ENCODE measurements at regions not wholly inside any gene's neighbourhood (a gene's known extent, or its start where the extent isn't known, plus 50 kb on each side); places are given as distances from the start of the nearest gene placed in this dataset.

DNA sequence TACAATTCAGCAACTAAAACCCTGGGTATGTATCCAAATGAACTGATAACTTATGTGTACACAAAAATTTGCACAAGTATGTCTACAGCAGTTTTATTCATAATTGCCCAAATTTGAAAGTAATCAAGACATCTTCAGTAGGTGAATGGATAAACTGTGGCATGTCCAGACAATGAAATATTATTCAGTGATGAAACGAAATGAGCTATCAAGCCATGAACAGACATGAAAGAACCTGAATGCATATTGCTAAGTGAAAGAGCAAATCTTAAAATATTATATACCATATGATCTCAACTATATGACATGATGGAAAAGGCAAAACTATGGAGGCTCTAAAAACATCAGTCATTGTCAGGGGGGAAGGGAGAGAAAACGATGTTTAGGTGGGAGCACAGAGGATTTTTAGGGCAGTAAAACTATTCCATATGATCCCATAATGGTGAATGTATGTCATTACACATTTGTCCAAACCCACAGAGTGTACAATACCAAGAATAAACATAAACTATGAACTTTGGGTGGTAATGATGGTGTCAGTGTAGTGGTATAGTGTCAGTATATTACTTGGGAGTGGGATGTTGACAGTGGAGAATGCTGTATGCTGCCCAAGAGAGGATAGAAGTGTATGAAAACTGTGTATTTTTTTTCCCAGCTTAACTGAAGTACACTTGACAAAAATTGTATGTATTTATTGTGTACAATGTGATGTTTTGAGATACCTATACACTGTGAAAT is 92.8 kb upstream of the PPP2R5A start:
- no peak for DNase-seq

DNA sequence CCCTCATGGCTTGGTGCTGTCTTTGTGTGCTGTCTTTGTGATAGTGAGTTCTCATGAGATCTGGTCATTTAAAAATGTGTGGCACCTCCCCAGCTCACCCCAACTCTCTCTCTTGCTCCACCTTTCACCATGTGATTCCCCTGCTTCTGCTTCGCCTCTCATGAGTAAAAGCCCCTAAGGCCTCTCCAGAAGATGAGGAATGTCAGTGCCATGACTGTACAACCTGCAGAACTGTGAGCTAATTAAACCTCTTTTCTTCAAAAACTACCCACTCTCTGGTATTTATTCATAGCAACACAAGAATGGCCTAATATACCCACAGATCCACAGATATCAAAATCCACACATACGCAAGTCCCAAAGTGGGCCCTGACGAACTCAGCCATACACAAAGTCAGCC is 88.9 kb upstream of the PPP2R5A start:
- DNase-seq = no peak

DNA sequence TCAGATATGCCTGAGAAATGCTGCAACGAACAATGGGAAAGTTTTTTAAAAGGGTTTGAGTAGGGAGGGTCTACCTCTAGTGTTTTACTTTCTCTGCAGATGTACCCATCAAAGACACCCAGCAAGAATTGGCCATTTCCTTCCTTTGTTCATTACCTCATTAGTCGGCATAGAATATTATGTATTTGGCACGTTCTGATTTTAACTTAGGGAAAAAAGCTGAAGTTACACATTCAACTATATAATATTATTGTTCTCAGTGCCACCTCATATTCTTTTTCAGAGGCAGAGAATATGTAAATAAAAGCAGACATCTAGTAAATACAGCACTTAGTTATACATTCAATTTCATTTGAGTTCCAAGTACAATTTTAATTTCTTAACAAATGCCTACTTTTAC is 83.7 kb upstream of the PPP2R5A start:
- no peak for DNase-seq

DNA sequence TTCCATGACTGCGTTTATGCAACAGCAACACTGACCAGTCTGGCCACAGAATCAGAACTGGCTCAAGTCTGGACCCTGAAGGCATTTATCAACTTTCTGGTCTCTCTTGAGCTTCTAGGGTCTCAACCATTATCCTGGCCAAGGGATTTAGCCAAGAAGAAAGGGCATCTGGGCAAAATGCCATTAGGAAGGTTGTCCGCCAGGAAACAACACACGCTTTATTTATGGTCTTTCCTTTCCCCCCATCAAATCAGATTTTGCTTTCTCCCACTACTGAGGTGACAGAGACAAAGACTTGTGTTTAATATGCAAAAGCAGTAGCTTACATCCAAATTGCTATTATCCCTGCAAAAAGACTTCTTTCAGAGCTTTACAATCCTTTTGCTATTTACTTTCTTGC is 81.6 kb upstream of the PPP2R5A start:
- no peak for DNase-seq

DNA sequence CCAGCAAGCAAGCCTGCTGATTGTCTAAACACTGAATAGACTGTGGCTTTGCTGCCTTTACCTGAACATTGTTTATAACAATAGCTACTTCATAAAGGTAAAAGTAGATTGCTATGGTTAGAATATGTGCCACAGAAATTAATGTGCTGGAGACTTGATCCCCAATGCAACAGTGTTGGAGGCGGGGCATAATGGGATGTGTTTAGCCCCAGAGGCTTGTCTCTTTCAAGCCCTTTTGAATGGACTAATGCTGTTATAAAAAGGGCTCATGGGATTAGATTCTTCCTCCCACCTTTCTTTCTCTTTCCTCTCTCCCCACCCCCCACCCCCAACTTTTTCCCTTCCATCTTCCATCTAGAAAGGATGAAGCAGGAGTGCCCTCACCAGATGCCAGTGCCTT is 80.2 kb upstream of the PPP2R5A start:
- DNase-seq = no peak

DNA sequence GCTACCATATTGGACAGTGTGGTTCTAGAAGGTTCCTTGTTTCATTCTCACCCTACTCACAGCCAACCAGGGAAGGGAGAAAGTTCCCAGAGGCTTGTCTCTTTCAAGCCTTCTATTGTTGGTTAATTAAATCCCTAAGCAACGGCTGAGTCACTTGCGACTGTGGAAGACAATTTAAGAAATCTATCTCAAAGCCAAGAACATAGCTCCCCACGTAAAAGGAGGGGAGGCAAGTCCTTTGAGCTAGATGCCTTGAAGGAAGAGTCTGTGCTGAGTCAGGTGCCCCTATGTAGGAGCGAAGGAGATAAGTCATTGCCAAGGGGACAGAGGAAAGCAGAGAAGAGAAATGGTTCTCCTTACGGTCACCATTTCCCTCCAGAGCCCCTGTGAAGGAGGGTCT is 79.4 kb upstream of the PPP2R5A start:
- DNase-seq = no peak

DNA sequence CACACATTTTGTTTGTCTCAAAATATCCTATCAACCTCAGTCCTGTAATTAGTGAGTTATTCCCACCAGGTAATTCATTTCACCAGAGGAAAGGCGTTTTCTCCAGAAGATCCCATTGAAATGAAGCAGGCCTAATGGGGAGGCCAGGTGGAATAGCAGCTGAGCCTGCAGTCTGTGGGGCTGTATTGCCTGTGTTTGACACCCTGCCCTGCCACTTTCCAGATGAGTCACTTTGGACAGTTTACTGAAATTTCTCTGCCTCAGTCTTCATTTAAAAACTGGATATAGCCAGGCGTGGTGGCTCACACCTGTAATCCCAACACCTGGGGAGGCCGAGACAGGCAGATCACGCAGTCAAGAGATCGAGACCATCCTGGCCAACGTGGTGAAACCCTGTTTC is 78.1 kb upstream of the PPP2R5A start:
- DNase-seq = no peak

DNA sequence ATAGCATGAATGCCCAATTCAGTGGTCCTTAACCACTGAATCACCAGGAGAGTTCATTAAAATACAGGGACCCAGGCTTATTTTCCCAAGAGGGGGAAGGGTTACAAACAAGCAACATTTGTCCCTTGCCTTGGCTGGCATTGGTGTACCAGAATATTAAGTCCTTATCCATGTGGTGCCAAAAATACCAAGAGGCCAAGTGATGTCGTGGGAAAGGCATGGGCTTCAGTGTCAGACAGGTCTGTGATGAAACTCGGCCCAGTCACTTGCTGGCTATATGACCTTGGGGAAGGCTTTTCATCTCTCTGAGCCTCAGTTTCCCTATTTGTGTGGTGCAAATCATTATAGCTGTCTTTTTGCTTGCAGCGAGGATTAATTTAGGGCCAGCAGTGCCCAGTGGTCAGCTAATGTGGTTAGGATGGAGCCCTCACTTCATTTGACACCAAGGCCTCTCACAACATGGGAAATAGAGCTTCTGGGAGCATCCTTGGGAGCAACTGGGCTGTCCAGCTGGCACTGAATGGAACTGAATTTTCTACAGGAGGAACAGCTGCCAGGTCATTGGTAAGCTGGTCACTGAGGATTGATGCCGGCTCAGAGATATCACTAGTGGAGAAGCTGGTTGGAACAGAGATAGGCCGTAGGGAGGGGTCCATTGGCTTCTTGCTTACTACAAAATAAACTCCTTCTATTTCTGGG is 77.2 kb upstream of the PPP2R5A start:
- DNase-seq = no peak

DNA sequence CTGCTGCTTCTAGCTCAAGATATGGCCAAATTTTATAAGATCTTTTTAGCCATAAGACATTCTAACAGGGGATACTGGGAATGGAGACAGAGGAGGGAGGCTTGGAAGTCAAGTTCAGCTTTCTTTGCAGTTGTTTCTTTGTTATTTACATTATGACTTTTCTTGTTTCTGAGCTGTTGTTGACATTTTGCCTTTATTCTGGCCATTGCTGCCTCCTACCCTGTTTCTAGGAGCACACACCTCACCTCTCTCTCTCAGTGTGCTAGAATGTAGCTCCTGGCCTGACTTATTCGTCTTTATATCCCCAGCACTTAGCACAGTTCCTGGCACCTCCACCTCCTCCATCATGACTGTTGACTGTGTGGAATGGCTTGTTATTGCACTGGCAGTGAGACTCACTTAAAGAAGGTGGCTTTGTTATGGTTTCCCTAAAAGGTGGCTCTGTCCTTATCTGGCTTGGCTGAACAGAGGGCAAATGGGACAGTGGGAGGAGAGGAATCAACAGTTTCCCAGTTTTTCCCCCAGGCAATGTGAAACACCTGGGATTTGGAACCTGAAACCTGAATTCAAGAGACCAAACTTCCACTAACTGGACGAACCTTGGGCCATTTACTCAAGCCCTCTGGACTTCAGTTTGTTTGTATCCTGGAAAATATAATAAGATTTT is 76.1 kb upstream of the PPP2R5A start:
- no peak for DNase-seq

DNA sequence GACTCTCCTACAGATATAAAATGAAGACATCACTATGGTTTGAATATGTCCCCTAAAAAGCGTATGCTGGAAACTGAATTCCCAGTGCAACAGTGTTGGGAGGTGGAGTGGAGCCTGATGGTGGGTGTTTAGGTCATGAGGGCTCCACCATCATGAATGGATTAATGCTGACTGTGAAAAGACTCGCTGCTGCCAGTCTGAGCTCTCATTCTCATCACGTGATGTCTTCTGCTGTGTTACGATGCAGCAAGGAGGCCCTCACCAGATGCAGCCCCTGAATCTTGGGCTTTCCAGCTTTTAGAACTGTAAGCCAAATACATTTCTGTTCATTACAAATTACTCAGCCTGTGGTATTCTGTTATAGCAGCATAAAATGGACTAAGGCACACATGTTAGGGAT is 73.8 kb upstream of the PPP2R5A start:
- DNase-seq = no peak

DNA sequence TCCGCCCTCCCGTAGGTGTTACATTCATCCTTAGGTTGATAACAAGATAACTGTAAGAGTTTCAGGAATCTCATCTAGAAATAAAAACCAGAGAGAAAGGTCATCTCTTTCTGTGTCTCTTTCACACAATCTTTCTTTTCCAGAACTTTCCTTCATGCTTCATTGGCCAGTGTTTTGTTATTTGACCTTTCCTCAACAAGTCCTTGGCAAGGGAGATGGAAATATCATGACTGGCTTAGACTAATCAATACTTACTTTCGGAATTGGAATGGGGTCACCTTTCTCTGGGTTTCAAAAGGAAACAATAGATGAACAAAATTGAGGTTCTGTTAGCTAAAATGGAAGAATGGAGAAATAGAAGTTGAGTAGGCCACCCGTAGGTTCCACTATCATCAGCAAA is 72.9 kb upstream of the PPP2R5A start:
- no peak for DNase-seq

DNA sequence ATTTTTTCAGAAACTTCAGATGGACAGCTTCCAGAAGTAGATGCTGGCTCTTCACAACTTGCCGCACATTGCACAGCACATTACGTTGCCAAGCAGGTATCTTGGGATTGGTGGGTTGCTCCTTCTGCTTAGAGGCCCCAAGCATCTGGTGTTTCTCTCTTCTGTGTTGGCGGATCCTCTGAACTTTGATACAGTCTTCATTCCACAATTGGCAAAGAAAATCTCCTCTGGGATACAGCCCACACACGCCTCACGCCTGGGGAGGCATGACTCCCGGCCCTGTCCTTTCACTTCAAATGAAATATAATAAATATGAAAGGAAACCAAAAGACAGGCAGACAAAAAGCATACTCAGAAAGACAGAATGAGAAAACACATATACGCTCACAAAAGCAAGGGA is 72.3 kb upstream of the PPP2R5A start:
- DNase-seq = no peak

DNA sequence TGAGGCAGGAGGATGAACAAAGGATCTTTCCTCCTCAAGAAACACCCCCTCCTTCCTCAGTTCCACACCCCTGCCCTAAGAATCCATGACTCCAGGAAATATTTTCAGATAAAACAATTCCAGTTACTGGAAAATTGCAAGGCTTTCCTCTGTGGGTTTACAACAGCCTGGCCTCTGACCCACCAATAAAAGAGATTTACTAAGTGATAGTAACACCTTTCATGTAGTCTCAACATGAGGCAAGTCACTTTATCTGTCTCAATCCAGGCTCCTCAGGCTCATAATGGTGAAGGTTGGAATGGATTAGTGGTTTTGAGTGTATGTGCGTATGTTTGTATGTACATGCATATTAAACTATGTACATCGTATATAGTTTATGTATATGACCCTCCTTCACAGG is 71.4 kb upstream of the PPP2R5A start:
- DNase-seq = no peak

DNA sequence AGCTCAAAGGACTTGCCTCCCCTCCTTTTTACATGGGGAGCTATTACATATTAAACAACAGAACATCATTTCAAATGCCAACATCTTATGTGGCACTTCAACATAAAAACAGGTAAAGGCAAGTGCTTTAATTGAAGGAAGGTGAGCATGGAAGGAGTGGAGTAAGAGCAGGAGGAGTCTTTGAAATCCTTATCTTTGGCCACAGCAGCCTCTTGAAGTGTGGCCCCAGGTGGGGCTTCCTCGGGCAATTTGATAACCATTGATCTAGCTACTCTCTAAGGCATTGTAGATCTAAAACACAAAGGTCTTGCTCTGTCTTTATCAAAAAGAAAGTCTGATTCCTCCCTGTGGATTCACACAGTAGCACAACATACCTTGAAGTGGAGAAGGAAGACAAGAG is 70.9 kb upstream of the PPP2R5A start:
- DNase-seq = no peak

DNA sequence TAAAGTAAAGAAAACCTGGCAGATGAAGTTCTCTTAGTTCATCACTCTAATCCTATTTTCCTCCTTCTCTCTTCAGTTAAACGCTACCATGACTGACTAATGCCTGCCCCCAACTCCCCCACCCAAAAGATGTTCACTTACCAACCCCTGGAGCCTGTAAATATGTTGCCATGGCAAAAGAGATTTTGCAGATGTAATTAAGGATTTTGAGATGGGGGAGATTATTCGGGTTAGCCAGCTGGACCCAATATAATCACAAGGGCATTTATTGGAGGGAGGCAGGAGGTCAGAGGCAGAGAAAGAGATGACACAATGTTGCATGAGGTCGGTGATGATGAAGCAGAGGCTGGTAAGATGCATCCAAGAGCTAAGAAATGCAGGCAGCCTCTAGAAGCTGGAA is 69.3 kb upstream of the PPP2R5A start:
- no peak for DNase-seq

DNA sequence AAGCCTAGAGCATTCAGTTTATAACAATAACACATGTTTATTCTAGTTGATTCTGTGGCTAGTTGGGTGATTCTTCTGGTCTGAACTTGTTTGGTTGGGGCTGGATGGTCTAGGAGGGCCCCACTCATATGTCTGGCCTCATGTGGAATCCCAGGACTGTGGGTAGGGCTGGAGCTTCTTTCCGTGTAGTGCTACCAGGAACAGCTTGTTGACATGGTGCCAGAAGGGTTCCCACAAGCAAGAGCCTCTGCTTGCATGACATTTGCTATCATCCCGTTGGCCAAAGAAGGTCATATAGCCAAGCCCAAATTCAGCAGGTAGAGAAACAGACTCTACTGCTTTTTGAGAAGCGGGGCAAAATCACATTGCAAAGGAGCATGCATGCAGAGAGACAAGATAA is 67.6 kb upstream of the PPP2R5A start:
- DNase-seq = no peak

DNA sequence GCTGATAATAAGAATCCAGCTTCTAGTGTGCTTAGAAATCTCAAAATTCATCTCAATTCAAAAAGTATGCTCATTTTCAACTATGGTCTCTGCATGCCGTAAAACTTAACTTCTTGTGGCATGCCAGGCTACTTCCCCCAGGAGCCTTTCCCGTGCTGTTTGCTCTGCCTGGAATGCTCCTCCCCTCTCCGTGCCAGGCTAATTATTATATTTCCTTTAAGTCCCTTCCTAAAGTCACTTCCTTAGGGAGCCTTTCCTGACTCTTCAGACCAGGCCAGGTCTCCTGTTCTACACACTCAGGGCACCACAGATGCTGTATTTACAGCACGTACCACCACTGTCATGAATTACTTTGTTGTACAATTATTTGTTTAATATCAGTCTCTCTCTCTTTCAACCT is 67.1 kb upstream of the PPP2R5A start:
- no peak for DNase-seq

DNA sequence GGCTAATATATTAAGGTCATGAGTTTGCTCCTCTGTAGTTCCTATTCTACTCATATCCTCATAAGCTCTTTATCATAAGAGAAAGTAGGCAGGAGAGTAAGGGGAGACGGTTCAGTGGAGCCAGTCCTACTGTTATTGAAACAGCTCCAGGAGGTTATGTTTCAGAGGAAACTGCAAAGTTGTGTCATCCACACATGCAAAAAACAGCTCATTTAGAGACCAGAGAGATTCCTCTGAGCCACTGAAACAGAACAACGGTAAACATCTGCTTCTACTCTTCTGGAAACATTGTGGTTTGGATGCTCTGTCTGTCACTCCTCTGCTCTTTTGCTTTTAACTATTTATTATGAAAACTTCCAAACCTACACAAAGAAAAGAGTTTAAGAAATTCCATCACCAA is 66.3 kb upstream of the PPP2R5A start:
- DNase-seq = peak; percentile 9

DNA sequence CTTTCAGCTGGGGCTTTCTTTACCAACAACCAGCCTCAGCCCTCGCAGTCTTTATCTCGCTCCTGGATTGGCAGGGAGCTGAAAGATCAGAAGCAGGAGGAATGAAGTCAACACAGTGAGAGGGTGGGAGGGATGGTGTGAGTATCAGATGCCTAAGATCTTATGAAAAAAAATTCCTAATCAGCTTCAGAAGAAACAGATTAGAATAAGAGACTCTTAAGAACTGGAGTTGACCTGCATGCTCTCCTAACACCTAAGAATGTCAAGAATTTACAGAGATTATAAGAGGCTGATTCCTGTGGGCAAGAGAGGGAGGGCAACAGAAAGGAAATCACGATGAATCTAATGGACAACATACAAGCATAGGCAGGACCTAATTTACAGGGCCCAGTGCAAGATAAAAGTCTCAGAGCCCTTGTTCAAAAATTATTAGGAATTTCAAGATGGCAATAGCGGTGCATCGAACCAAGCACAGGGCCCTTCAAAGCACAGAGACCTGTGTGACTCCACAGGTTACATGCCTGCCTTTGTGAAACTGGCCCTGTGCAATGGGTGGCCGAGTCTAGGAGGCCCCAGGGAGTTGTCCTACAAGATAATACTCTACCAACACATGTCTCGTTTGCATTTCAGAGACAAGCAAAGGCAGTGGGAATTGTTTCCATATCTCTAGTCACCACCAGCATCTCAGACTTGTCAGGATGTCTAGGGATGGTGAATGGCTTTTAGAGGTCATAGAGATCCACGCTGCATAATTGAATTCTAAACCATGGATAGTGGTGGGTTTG is 65.3 kb upstream of the PPP2R5A start:
- DNase-seq = no peak

DNA sequence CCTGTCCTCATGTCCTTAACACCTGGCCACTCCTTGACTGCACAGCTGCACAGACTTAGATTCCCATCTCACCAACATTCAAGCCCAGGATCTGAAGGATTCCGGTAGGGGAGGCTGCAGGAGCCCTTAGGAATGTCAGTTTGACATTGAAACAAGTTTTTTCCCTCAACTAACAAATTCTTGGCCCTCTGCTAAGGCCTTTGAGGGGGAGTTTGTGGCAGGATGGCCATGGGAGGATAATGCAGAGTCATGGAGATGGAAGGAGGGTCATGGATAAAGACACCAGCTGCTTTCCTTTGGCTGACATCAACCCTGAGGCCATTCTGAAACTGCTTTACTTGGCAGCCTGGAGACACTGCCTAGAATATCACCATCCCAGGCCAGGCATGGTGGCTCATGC is 63.4 kb upstream of the PPP2R5A start:
- DNase-seq = no peak

DNA sequence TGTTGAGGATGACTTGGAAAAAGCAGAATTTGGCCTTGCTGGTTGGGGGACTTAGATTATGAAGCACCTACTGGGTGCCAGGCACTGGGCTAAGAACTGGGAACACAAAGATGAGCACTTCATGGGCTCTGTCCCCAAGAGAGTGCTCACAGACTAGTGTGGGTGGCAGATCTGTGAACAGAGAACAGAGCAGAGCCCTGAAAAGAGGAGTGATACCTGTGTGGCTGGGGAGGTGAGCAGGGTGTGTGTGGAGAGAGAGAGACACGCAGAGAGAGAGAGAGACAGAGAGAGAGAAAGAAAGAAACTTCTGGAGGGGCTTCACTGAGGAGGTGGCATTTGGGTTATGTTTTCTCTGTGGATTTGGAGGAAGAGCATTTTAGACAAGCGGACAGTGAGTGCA is 61.1 kb upstream of the PPP2R5A start:
- DNase-seq = no peak

DNA sequence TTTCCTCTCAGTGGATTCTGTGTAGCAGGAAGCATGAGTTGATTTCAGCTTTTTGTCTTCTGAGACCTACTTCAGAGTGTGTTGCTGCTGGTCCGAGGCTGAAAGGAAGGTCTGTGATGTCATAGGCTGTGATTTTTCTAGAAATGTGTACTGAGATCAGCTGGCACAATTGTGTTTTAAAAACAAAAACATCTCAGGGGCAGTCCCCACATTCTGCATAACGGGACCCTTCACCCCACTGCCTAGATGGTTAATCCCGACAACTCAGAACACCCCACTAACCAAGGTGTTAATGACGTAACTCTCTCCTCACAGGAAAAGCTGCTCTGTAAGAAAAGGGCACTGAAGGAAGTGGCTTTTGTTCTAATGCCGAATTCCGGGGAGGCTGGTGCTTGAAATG is 59.8 kb upstream of the PPP2R5A start:
- no peak for DNase-seq

DNA sequence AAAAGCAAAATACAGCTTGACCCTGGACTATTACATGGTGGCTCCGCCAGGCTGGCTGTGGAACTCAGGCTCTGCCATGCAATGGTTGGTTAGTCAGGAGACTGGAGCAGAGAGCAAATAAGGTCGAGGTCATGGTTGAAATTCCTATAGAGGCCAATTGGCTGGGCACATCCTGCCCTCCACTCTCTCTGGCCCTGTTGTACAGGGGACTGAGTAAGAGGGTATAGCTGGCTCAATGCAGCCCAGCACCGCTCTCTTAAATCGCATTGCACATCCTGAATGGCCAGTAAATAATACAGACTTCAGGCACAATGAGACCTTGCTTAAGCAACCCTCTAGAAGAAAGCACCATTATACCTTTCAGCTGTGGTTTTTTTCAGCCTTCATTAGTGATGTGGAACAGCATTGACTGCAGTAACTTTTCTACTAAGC is 59.3 kb upstream of the PPP2R5A start:
- DNase-seq = no peak

DNA sequence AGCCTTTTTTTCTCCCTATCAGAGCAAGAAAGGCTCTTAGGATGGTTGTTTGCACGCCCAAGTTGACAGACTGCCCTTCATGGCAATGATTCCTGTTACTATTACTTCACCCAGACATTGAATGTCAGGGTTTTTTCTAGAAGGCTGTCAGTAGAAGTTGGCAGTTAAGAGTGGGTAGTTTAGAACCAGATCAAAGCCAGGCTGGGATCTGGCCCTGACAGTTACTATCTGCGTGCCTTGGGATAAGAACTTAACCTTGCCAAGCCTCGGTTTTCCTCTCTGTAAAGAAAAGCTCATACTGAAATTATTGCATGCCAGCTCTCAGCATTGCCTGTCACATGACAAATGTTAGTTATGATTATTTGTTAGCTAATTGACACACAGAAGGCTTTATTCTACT is 58.7 kb upstream of the PPP2R5A start:
- DNase-seq = no peak

All from inflammatory macrophage treated with lipopolysaccharide for 4 hours (primary cell).